ENCODE measurements at regions not wholly inside any gene's neighbourhood (a gene's known extent, or its start where the extent isn't known, plus 50 kb on each side); places are given as distances from the start of the nearest gene placed in this dataset.

DNA sequence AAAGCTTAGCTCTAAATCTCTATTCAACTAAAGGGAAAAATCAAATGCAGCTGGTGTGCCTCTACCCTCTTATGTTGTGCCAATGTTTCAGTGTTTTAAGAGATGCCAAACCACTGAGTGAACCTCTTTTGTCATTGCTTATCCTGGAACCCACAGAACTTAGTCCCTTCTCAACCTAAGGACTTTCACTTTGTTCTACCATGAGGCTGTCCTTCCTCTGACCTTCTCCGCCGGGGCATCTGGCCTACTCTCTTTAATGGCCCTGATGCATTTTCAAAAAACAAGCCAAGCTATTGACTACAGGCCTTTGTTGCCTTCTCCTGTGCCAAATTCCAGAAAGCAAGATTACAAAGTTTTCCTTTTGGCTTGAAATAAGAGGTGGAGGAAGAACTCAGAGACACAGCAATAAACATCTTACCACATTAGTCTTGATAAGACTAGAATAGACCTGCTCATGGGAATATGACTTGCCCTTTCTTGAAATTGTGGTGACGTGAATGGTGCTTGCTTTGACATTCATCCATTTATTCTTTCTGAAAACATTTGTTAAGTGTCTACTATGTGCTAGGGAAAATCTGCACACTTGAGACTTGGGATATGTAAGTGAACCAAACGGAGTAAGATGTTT lies 253.2 kb upstream of the SMIM30 start:
- no peak for ATAC-seq (ENCODE audit: insufficient read depth, low read depth)
- no peak for TF ChIP-seq EZH2 (IDR thresholded peaks at IDR 0.05; ENCODE audit: borderline replicate concordance, low read depth, low read length, severe bottlenecking)
- TF ChIP-seq, protein P1, sequence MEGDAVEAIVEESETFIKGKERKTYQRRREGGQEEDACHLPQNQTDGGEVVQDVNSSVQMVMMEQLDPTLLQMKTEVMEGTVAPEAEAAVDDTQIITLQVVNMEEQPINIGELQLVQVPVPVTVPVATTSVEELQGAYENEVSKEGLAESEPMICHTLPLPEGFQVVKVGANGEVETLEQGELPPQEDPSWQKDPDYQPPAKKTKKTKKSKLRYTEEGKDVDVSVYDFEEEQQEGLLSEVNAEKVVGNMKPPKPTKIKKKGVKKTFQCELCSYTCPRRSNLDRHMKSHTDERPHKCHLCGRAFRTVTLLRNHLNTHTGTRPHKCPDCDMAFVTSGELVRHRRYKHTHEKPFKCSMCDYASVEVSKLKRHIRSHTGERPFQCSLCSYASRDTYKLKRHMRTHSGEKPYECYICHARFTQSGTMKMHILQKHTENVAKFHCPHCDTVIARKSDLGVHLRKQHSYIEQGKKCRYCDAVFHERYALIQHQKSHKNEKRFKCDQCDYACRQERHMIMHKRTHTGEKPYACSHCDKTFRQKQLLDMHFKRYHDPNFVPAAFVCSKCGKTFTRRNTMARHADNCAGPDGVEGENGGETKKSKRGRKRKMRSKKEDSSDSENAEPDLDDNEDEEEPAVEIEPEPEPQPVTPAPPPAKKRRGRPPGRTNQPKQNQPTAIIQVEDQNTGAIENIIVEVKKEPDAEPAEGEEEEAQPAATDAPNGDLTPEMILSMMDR (IDR thresholded peaks at IDR 0.05; ENCODE audit: borderline replicate concordance, extremely low read depth, low read length, poor library complexity, severe bottlenecking) = no peak
- no peaks in the 10 kb centered on the region for H3K36me3 ChIP-seq (ENCODE audit: insufficient read depth, low read length)
- H4K20me1 ChIP-seq (ENCODE audit: insufficient read depth, low read length) = no peaks in the 10 kb centered on the region
- H3K9ac ChIP-seq (ENCODE audit: low read depth, low read length) = no peak overlapping the region
- no peaks in the 10 kb centered on the region for H3K9me3 ChIP-seq (ENCODE audit: insufficient read depth, low read length, severe bottlenecking)
- H2AFZ ChIP-seq (ENCODE audit: low read depth, low read length) = no peak overlapping the region
- DNase-seq = no peak
- H3K27me3 ChIP-seq (ENCODE audit: insufficient read depth, low read length, poor library complexity) = no peaks in the 10 kb centered on the region
- H3K4me2 ChIP-seq (ENCODE audit: insufficient read depth, low read length) = no peak overlapping the region
- no peaks in the 10 kb centered on the region for H3K79me2 ChIP-seq (ENCODE audit: insufficient read depth, low read length)
- H3K4me3 ChIP-seq (ENCODE audit: low read depth in 1 of 2, low read length in 2 of 2) = no peak overlapping the region
- H3K27ac ChIP-seq (ENCODE audit: low read length) = no peak overlapping the region
- no peaks in the 10 kb centered on the region for H3K4me1 ChIP-seq (ENCODE audit: insufficient read depth, low read length)

DNA sequence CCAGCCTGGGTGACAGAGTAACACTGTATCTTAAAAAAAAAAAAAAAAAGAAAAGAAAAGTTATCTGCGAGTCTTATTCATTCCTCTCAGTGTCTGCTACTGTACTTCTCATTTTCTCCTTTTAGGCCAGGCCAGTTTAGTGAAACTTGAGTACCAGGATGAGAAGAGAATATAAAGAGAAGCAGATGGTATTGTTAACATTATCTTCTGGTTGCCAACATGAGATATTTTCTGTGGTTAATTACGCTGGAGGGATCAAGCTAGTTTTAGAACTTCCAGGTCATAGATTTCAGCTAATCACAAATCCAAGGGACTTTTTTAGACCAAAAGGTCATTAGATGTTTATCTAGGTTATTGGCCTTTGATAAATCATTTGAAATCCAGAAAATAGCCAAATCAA lies 252.6 kb upstream of the SMIM30 start:
- DNase-seq (no peak), ATAC-seq (ENCODE audit: insufficient read depth, low read depth) (no peak)
- H3K27ac ChIP-seq (ENCODE audit: low read length) = no peak overlapping the region
- no peaks in the 10 kb centered on the region for H3K36me3 ChIP-seq (ENCODE audit: insufficient read depth, low read length)
- no peaks in the 10 kb centered on the region for H3K4me1 ChIP-seq (ENCODE audit: insufficient read depth, low read length)
- no peak overlapping the region for H3K4me3 ChIP-seq (ENCODE audit: low read depth in 1 of 2, low read length in 2 of 2)
- H3K4me2 ChIP-seq (ENCODE audit: insufficient read depth, low read length) = no peak overlapping the region
- H3K9ac ChIP-seq (ENCODE audit: low read depth, low read length) = no peak overlapping the region
- H3K27me3 ChIP-seq (ENCODE audit: insufficient read depth, low read length, poor library complexity) = no peaks in the 10 kb centered on the region
- H3K9me3 ChIP-seq (ENCODE audit: insufficient read depth, low read length, severe bottlenecking) = no peaks in the 10 kb centered on the region
- no peaks in the 10 kb centered on the region for H4K20me1 ChIP-seq (ENCODE audit: insufficient read depth, low read length)
- no peaks in the 10 kb centered on the region for H3K79me2 ChIP-seq (ENCODE audit: insufficient read depth, low read length)
- no peak overlapping the region for H2AFZ ChIP-seq (ENCODE audit: low read depth, low read length)
- TF ChIP-seq, protein P1 (IDR thresholded peaks at IDR 0.05; ENCODE audit: borderline replicate concordance, extremely low read depth, low read length, poor library complexity, severe bottlenecking) = no peak
- no peak for TF ChIP-seq EZH2 (IDR thresholded peaks at IDR 0.05; ENCODE audit: borderline replicate concordance, low read depth, low read length, severe bottlenecking)

GRCh38 chr7:113368256-113368655 lies 249.9 kb upstream of the SMIM30 start:
- Histone ChIP-seq H3K4me3 (ENCODE audit: low read depth in 1 of 2, low read length in 2 of 2) (no peak overlapping the region), H3K27me3 (ENCODE audit: insufficient read depth, low read length, poor library complexity) (no peaks in the 10 kb centered on the region), H3K4me2 (ENCODE audit: insufficient read depth, low read length) (no peak overlapping the region), H3K9ac (ENCODE audit: low read depth, low read length) (no peak overlapping the region), H3K27ac (ENCODE audit: low read length) (no peak overlapping the region), H4K20me1 (ENCODE audit: insufficient read depth, low read length) (no peaks in the 10 kb centered on the region), H3K36me3 (ENCODE audit: insufficient read depth, low read length) (no peaks in the 10 kb centered on the region), H3K4me1 (ENCODE audit: insufficient read depth, low read length) (no peaks in the 10 kb centered on the region), H3K9me3 (ENCODE audit: insufficient read depth, low read length, severe bottlenecking) (no peaks in the 10 kb centered on the region), H2AFZ (ENCODE audit: low read depth, low read length) (no peak overlapping the region), H3K79me2 (ENCODE audit: insufficient read depth, low read length) (no peaks in the 10 kb centered on the region)
- no peak for TF ChIP-seq EZH2 (IDR thresholded peaks at IDR 0.05; ENCODE audit: borderline replicate concordance, low read depth, low read length, severe bottlenecking)
- TF ChIP-seq, protein P1 (IDR thresholded peaks at IDR 0.05; ENCODE audit: borderline replicate concordance, extremely low read depth, low read length, poor library complexity, severe bottlenecking) = no peak
- ATAC-seq (ENCODE audit: insufficient read depth, low read depth) (no peak), DNase-seq (no peak)

Measured in DND-41 (cell line).